NCI-H748 treated with DMSO at 0.1 percent for 48 hours (cell line): ENCODE measurements at regions not wholly inside any gene's neighbourhood (a gene's known extent, or its start where the extent isn't known, plus 50 kb on each side); places are given as distances from the start of the nearest gene placed in this dataset.
"Not testable (repeated sequence)": the region's sequence is repeated elsewhere in the genome, so short reads cannot be mapped to it uniquely, and the experiment has no call there.

Source experiments
- DNase-seq: peaks from one replicate; lab custom pipeline; 2025; lab: John Stamatoyannopoulos, UW

- DNase-seq = no peak
Observed at GRCh38 chr5:104018299-104018698, 455.7 kb upstream of the NUDT12 start.

GRCh38 chr5:104016646-104017045 is 454.1 kb upstream of the NUDT12 start:
- DNase-seq = no peak

DNA sequence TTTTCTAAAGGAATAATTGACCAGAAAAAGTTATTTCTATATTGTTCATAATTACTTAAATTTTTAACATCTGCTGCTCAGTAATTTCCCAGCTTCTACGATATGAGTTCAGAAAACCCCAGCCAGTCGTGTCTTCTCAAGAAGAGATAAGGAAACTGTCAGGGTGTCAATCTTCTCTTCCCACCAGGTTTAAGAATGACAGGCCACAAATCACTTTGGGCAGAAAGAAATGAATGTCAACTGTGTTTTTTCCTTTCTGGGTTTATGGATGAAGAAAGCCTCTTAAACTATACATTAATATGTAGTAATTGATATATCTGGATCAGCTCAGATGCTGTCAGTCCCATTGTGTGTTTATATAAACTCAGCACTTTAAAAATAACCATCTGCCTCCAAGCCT is 453.2 kb upstream of the NUDT12 start:
- DNase-seq = no peak

GRCh38 chr5:104002783-104003182 is 440.2 kb upstream of the NUDT12 start:
- DNase-seq = not testable (repeated sequence)

DNA sequence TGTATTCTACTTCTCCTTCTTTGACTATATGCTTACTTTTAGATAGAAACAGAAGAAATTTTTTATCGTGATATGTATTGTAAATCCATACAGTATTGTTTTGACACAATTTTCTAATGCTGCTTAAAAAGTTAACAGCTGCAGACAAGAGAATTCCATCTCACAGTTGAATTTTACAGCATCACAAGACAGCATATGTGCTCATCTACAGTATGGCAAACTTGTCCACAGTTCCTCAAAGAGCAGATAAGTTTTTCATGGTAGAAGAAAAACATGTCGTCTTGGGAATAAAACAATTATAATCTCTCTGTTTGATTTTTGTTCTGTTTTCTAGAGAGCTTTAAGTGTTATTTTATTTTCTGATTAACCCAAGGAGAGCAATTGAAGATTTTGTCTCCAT is 438.5 kb upstream of the NUDT12 start:
- DNase-seq = no peak

DNA sequence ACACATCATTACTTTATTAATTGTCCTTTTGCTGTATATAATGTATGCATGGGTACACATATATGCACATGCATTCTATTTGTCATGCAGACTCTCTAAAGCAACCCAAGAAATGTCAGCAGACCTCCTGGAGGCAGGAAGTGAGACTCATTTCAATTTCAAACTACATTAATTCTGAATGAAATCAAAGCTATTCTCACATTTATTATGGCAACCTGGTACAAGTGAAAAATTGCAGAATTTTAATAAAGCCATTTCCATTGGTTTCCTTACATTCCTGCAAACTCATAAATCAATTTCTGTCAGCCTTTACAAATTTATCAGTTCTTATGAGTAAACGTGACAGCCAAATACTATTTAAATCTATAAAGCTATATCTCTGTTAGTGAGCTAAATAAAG is 430.4 kb upstream of the NUDT12 start:
- DNase-seq = no peak

DNA sequence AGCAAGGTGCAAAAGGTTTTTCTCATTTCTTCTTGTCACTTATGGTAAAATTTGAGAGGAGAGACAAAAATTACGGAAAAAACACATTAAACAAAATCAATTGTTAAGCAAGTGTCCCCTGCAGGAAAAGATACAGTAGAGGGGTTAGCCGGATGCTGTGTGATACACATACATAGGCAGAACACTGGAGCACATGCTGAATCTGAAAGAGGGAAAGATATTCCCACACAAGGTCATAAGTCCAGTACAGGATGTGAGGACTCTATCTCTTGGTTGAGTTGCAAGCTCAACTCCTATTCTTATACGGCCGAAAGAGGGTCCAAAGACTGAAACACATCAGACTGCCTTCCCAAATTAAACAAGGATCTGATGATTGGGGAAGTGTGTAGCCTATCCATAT is 427.5 kb upstream of the NUDT12 start:
- DNase-seq = no peak

GRCh38 chr5:103981592-103981991 is 419.0 kb upstream of the NUDT12 start:
- DNase-seq = no peak

DNA sequence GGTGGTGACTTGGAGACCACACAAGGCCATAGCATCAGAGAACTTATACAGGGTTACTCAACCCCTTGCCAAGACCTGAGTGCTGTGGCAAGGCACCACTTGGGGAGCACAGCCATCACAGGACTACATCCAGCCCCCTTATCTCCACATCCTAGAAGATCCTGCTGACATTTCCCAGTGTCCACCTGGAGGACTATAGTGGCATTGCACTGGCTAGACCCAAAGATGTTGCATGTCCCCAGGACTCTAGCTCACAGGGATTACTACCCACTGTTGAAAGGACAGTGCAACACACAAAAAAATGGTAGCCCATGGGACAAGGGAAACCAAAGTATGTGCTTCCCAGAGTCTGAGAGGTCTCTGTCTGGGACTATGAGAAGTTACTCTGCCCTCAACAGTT is 411.1 kb upstream of the NUDT12 start:
- DNase-seq = no peak

DNA sequence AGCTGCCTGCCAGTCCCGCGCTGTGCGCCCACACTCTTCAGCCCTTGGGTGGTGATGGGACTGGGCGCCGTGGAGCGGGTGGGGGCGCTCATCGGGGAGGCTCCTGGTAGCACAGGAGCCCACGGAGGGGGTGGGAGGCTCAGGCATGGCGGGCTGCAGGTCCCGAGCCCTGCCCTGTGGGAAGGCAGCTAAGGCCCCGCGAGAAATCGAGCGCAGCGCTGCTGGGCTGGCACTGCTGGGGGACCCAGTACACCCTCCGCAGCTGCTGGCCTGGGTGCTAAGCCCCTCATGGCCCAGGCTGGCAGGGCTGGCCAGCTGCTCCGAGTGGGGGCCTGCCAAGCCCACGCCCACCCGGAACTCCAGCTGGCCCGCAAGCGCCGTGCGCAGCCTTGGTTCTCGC is 403.7 kb upstream of the NUDT12 start:
- DNase-seq = not testable (repeated sequence)

GRCh38 chr5:103962023-103962422 is 399.4 kb upstream of the NUDT12 start:
- DNase-seq = no peak

GRCh38 chr5:103953601-103954382 is 391.2 kb upstream of the NUDT12 start:
- DNase-seq = no peak

- DNase-seq = peak; percentile 68
Observed at GRCh38 chr5:103951776-103952175, 389.2 kb upstream of the NUDT12 start.

GRCh38 chr5:103943230-103943629 is 380.6 kb upstream of the NUDT12 start:
- DNase-seq = no peak

DNA sequence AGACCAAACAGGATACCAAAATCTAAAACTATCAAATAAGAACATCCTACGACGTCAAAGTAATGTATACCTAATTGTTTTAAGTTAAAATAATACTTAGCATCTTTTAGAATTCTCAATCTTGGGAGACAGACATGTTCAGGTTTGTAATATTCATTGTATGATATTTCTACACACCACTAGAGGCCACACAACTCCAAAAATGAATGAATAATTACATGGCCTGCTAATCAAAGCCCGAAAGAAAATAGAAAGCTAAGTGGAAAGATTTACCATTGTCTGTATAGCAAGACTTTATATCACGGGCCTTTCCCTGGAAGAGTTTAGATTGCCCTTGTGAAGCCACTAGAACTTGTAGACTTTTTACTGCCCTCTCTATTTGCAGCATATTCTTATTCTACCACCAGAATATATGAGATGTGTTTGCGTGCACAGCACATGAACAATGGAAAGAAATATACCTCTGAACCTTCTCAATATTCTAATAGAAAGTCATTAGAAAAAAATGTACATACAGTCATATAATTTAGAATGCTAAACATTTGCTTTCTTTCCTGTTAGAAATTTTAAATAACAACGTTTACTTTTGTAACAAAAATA is 380.1 kb upstream of the NUDT12 start:
- DNase-seq = no peak

DNA sequence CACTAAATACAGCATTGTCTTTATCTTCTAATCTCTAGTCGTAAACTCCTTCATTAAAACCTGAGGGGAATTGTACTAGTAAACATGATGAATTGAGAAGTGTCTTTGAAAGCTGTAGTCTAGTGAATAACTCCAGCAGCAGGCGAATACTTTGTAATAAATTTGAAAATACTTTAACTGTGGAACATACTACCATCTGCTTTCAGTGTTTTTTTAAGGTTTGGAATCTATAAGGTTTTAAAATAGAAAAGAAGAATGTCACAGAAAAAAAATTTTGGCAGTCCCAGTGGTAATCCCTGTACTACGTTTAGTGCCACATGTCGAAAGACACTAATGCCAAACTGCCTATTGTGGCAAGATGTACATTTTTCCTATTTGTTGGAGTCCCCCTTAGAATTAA is 379.0 kb upstream of the NUDT12 start:
- DNase-seq = no peak

DNA sequence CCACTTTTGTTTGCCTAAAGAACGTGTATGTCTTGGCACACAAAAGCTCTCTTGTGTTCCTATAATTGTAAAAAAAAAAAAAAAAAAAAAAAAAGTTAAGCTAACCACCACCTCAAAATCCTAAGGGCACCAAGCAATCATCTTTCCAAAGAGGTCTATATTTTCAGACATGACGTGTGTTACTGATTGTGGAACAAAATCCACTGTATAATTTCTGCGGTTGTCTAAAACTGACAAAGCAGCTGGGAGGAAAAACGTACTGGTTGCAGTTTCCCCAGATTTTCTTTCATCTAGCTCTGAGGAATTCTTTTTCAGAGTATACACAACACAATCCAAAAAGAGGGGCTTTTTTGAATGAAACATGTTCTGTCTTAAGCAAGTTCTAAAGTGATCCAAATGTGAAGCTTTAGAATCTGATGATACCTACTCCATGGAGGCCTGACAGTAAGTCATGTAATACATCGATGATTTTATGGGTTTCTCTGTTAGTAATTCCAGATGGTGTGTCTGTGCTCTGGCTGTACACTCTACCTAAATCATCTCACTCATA is 375.6 kb upstream of the NUDT12 start:
- DNase-seq = no peak

DNA sequence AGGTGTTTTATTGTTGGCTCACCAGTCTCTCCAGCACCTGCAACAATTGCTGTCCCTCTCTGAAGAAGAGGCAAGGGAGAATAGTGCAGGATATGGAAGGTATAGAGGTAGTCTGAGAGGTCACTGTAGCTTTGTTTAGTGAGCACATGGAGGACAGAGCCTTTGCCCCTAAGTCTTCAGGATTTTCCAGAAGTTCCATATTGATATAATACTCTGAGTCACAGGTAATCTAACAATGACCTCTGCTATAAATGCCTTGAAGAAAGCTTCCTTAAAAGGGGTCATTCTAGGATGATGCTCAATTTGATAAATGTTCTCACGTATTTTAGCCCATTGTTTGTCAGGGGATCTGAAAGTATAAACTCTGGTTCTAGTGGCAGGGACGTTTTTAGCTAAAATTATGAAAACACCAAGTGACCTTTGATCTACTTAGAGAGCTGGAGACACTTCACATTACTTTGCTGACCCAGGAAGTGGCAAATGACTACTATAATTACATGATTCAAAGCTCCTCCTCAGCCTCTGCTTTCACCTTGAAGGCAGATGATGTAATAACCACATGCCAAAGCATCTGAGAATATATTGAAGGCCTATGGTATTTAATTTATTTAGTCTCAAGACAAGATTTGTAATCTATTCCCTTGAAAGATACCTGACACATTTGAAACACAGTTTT is 366.9 kb upstream of the NUDT12 start:
- no peak for DNase-seq

GRCh38 chr5:103927739-103928138 is 365.1 kb upstream of the NUDT12 start:
- DNase-seq = no peak

DNA sequence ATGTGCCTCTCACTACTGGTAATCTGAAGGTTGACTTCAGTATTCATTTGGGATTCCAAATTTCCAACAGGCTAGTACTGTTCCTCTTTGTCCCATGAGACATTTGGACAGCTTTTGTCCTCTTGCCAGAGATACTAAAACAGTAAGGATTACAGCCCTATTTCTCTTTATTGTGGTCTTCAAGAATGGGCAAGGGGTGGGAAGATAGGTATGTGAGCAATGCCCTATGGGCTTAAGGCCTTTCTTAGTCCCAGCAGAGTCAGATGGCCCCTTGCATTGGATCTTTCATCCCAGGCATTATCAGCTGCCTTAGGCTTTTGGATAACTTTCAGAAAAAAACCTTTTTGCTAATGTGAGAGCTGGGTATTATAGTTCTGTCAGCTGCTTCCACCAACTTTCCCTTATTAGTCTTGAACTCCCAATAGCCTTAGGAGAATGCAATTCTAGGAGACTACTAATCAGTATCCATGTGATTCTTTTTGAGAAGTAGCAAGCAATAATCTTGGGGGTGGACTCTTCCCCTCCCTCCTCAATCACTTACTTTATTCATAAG is 361.1 kb upstream of the NUDT12 start:
- DNase-seq = no peak

DNA sequence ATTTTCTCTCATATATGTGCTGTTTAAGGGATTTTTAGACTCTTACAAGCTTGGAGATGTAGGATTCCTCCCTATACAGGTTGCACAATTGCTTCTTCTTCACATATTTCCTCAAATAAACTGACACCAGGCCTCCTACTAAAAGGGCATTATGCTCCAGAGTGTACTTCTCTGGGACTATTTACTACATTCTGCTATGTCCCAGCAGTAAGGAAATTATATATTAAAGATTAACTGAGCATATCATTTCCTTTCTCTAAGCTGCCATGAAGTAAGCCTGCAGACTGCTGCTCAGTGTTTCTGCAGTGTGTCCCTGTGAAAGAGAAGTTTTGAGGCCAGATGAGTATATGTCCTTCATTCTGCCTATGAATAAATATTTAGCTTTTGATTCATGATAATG is 356.9 kb upstream of the NUDT12 start:
- DNase-seq = no peak

DNA sequence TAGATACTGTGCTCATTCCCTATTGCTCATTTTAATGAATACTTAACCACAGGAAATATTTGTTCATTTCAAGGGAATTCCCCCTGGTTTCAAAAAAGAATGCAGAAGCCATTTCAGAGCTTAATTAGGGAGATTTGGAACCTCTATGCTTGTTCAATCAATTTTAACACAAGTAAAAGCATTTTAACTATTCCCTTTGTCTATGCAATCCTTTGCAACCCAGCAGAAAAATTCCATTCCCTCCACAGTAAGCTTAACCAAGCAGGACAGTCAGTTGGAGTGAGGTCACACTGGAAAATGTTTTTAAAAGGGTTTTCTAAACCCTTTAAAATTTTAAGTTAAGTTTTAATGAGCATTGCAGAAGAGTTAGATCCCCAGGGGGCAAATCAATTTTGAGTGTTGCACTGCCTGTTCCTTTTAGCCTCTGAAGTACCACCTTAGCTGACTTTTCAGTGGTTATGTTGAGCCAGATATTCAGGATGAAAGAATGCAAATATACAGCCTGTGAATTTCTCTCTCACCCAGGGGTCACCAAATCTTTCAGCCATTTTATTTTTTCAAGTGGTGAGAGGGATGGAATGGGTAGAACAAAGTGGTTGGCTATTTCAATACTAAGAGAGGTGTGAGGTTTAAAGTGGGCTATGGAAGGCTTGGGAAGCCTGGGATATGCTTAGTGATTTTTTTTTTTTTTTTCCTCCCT is 356.2 kb upstream of the NUDT12 start:
- DNase-seq = no peak
